Cardiac fibroblast (primary cell): ENCODE measurements at regions not wholly inside any gene's neighbourhood (a gene's known extent, or its start where the extent isn't known, plus 50 kb on each side); places are given as distances from the start of the nearest gene placed in this dataset.

Source experiments
- DNase-seq, 2 donors: peaks; one replicate each; pipeline versions ENCODE4 v3.0.0 to v3.0.0-alpha.2; 2010; ENCODE audit warnings: low read depth in 2 of 2
- H3K4me3 ChIP-seq, 2 donors: replicated peaks in 1 of 2; 1 replicate in 1 of 2; 2 replicates in 1 of 2; pipeline ENCODE4 v1.5.1; 2011; ENCODE audit warnings: low read depth in 2 of 2, low read length in 2 of 2, mild to moderate bottlenecking in 2 of 2, moderate library complexity in 1 of 2
- TF ChIP-seq, protein P1 (sequence below): IDR thresholded peaks from one replicate; pipeline ENCODE4 v1.5.1; 2011; ENCODE audit warnings: low read depth, mild to moderate bottlenecking, low read length, inconsistent platforms

DNA sequence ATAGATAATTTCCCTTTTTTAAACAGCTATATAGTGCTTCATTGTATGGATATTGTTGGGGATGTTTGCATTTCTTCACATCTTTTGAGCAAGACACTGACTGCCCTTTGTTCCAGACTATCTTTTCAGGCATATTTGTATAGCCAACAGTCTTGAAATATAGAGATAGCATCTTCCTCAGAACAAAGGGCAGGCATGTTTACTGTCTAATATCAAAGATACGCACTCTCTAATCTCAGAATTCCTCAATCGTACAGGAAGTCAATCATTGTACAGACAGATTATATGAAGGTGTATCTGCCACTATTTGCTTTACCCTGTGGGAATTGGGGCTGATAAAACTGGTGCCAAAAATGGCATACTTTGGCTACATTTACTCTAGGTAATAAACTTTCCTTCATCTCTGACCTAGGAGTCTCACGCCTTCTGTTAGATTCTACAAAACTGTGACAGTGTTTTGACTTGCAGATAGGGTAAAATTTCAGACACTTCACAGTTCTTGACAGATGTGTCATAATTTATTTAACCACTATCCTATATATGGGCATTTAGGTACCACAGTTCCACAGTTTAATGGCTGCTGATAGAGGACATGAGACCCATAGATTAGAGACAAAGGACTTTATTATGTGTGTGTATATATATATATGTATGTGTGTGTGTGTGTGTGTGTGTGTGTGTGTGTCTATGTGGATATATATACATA is 321.0 kb downstream of the IGSF11 start:
- TF ChIP-seq, protein P1, sequence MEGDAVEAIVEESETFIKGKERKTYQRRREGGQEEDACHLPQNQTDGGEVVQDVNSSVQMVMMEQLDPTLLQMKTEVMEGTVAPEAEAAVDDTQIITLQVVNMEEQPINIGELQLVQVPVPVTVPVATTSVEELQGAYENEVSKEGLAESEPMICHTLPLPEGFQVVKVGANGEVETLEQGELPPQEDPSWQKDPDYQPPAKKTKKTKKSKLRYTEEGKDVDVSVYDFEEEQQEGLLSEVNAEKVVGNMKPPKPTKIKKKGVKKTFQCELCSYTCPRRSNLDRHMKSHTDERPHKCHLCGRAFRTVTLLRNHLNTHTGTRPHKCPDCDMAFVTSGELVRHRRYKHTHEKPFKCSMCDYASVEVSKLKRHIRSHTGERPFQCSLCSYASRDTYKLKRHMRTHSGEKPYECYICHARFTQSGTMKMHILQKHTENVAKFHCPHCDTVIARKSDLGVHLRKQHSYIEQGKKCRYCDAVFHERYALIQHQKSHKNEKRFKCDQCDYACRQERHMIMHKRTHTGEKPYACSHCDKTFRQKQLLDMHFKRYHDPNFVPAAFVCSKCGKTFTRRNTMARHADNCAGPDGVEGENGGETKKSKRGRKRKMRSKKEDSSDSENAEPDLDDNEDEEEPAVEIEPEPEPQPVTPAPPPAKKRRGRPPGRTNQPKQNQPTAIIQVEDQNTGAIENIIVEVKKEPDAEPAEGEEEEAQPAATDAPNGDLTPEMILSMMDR: no peak
- no peak for DNase-seq
- no peak overlapping the region for H3K4me3 ChIP-seq

DNA sequence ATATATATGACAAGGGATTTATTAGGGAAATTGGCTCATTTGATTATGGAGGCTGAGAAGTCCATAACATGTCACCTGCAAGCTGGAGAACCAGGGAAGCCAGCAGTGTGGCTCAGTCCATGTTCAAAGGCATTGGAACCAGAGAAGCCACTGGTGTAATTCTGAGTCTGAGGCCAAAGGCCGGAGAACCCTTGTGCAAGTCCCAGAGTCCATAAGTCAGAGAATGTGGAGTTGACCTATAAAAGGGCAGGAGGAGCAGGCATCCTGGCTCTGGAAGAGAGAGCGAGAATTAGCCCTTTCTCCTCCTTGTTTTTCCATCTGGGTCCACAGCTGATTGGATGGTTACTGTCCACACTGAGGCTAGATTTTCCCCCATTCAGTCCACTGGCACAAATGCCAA is 319.8 kb downstream of the IGSF11 start:
- TF ChIP-seq, protein P1: no peak
- DNase-seq: no peak
- no peak overlapping the region for H3K4me3 ChIP-seq

DNA sequence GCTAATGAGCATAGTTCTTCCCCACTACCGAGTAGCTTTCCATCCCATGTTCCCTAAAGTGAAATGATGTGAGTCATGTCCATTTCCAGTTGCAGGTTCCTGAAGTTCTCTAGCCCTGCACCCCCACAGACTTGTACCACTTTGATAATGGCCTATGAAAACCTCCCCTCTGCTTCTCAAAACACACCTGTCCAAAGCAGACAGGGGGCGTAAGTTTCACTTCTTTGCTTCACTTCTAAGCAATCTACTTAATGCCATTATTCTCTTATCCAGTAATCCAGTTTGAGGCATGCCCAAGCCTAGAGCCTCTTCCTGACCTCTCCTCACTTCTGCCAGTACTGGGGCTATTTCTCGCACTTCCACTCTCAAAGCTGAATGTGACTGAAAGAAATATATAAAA is 305.1 kb downstream of the IGSF11 start:
- TF ChIP-seq, protein P1: no peak
- H3K4me3 ChIP-seq: no peak overlapping the region
- DNase-seq: no peak

DNA sequence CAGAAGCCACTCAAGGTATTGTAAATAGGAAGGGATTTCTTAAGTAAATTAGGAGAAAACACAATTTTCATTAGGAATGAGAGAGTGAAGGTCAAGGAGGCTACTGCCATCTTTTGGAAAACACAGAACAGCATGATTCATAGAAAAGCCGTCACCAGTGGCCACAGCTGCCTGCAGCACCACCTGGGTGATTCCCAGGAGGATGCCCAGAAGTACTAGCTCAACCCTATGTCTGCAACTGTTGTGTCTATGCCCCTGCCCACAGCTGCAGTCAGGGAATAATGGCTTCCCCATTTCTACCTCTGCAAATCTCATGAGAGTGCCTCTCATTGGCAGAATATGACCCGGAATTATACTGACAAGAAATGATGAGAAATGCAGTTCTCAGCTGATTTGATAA is 300.0 kb downstream of the IGSF11 start:
- TF ChIP-seq, protein P1: no peak
- no peak overlapping the region for H3K4me3 ChIP-seq
- no peak for DNase-seq

DNA sequence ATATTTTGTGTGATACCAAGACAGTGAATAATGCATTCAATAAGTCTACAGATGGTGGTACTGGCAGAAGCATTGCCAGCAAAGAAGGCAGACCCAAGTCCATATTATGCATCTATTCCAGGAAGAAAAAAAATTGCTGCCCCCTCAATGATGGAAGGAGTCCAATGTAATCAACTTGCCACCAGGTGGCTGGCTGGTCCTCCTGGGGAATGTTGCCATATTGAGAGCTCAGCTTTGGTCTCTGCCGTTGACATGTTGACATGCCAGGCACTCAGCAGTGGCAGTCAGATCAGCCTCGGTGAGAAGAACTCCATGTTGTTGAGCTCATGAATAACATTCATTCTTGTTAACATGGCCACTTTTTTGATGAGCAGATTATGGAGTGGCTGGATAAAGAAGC is 298.5 kb downstream of the IGSF11 start:
- TF ChIP-seq, protein P1: no peak
- no peak for DNase-seq
- no peak overlapping the region for H3K4me3 ChIP-seq

DNA sequence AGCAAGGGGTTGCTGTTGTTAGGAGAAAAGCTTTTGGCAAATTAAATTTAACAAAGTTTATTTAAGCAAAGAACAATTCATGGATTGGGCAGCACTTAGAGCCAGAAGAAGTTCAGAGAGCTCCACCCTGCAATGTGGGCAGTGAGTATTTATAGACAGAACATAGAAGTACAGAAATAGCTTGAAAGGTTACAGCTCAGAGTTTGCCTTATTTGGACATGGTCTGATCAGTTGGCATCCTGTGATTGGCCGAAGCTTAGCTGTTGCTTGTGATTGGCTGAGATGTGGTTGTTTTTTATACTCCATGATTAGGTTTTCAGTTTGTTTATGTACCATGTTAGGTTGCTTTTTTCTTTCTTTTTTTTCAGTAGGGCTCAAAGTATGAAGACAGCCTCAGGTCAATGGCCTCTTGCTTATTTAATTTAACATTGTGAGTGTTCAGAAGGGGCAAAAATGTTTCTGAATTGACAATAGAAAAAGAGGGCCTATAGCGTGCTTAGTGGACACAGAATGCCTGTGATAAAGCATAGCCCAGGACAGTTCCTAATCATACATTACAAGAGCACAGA is 293.8 kb downstream of the IGSF11 start:
- TF ChIP-seq, protein P1: no peak
- no peak for DNase-seq
- H3K4me3 ChIP-seq: no peak overlapping the region
